ENCODE measurements at regions not wholly inside any gene's neighbourhood (a gene's known extent, or its start where the extent isn't known, plus 50 kb on each side); places are given as distances from the start of the nearest gene placed in this dataset.
"Not testable (repeated sequence)": the region's sequence is repeated elsewhere in the genome, so short reads cannot be mapped to it uniquely, and the experiment has no call there.

DNA sequence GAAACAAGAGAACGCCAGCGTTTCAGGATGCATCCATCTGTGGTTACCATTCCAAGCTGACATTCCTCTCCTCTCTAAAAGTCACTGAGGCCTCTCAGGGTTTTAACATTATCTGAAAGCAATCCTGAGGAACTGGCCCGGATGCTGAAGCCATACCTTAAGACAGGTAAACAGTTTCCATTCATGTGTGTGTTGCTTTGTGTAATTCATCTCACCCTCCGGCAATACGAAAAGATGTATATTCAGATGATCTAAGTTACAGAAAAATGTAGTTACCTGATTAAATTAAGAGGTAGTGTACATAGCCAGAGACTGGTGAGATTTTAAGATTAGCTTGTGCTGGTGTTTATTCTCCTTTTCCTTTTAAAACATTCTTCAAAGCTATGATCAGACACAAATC lies 68.4 kb upstream of the BACH2 start:
- H3K4me1 Mint-ChIP-seq (ENCODE audit: insufficient read depth, unreplicated experiment), result peaks cover 5% of the 10 kb centered on the region
- H3K9me3 Mint-ChIP-seq (ENCODE audit: unreplicated experiment), result no peaks in the 10 kb centered on the region
- H3K27ac Mint-ChIP-seq (ENCODE audit: low read depth, unreplicated experiment), result no peak overlapping the region
- intact Hi-C loops (cut with micrococcal nuclease), result no loop called here
- no peak for DNase-seq (ENCODE audit: unreplicated experiment)
- no peak overlapping the region for H3K4me3 Mint-ChIP-seq (ENCODE audit: unreplicated experiment)
- no peaks in the 10 kb centered on the region for H3K36me3 Mint-ChIP-seq (ENCODE audit: insufficient read depth, unreplicated experiment)
- no peak for TF ChIP-seq CTCF (IDR thresholded peaks at IDR 0.05; ENCODE audit: unreplicated experiment)
- CTCF ChIA-PET, result no interaction called here
- POLR2A ChIA-PET, result no interaction called here
- no peaks in the 10 kb centered on the region for H3K27me3 Mint-ChIP-seq (ENCODE audit: insufficient read depth, unreplicated experiment)
- no TSS peak for BruUV-seq (replicated peaks)

DNA sequence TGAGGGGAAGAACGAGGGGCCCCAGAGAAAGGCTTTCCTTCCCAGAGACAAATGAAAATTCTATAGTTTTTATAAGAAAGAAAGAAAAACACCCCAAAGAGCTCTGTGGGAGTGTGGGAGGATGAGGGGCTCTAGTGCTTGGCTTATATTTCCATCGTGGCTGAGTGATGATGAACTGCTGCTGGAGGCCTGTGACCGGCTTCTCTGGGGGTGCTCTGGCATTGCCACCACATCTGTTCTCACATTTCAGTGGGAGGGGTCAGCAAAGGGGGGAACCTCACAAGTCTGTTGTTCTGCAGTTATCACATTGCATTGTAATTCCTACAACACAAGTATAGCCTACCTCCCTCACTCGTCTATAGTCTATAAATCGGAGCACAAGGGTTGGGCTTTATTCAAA lies 67.6 kb upstream of the BACH2 start:
- Mint-ChIP-seq H3K9me3 (ENCODE audit: unreplicated experiment) (no peaks in the 10 kb centered on the region), H3K27me3 (ENCODE audit: insufficient read depth, unreplicated experiment) (no peaks in the 10 kb centered on the region), H3K36me3 (ENCODE audit: insufficient read depth, unreplicated experiment) (no peaks in the 10 kb centered on the region), H3K27ac (ENCODE audit: low read depth, unreplicated experiment) (no peak overlapping the region), H3K4me1 (ENCODE audit: insufficient read depth, unreplicated experiment) (peaks cover 5% of the 10 kb centered on the region), H3K4me3 (ENCODE audit: unreplicated experiment) (no peak overlapping the region)
- ChIA-PET POLR2A (no interaction called here), CTCF (no interaction called here)
- no TSS peak for BruUV-seq (replicated peaks)
- no peak for TF ChIP-seq CTCF (IDR thresholded peaks at IDR 0.05; ENCODE audit: unreplicated experiment)
- intact Hi-C loops (cut with micrococcal nuclease), result no loop called here
- no peak for DNase-seq (ENCODE audit: unreplicated experiment)

- H3K27me3 Mint-ChIP-seq (ENCODE audit: insufficient read depth, unreplicated experiment), result no peaks in the 10 kb centered on the region
- intact Hi-C loops (cut with micrococcal nuclease), result no loop called here
- no peak overlapping the region for H3K4me3 Mint-ChIP-seq (ENCODE audit: unreplicated experiment)
- H3K4me1 Mint-ChIP-seq (ENCODE audit: insufficient read depth, unreplicated experiment), result no peaks in the 10 kb centered on the region
- CTCF ChIA-PET, result interaction anchor here (0.7 to 1.0 kb wide), 2 partner anchors 31 to 144 kb away, joined by 3 to 4 read pairs; no protein-coding TSS in a partner anchor
- H3K27ac Mint-ChIP-seq (ENCODE audit: low read depth, unreplicated experiment), result no peak overlapping the region
- no peak for TF ChIP-seq CTCF (IDR thresholded peaks at IDR 0.05; ENCODE audit: unreplicated experiment)
- no peak for DNase-seq (ENCODE audit: unreplicated experiment)
- BruUV-seq (replicated peaks), result no TSS peak
- no peaks in the 10 kb centered on the region for H3K36me3 Mint-ChIP-seq (ENCODE audit: insufficient read depth, unreplicated experiment)
- POLR2A ChIA-PET, result interaction anchor here (0.6 to 1.0 kb wide), 2 partner anchors 46 to 949 kb away, joined by 3 read pairs; no protein-coding TSS in a partner anchor
- no peaks in the 10 kb centered on the region for H3K9me3 Mint-ChIP-seq (ENCODE audit: unreplicated experiment)
Measured at GRCh38 chr6:90362318-90362717, 65.7 kb upstream of the BACH2 start.

DNA sequence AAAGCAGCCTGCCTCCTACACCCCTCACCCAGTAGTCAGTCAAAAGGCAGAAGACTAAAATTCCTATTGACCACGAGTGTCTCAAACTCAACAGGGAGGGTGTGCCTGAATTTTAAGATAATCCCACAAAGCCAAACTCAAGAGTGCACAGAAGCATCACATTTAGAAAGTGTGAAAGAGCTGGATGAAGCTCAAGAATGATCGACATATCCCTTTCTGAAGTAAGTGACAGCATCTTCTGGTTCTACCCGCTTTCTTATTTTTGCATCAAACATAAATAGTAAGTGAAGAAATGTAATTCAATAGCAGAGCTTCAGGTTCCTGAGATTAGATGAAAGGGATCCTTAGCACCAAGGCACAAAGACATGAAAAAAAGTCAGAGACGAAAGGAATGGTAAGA lies 64.5 kb upstream of the BACH2 start:
- Mint-ChIP-seq H3K4me1 (ENCODE audit: insufficient read depth, unreplicated experiment) (no peaks in the 10 kb centered on the region), H3K27ac (ENCODE audit: low read depth, unreplicated experiment) (no peak overlapping the region), H3K4me3 (ENCODE audit: unreplicated experiment) (no peak overlapping the region), H3K9me3 (ENCODE audit: unreplicated experiment) (no peaks in the 10 kb centered on the region), H3K27me3 (ENCODE audit: insufficient read depth, unreplicated experiment) (no peaks in the 10 kb centered on the region), H3K36me3 (ENCODE audit: insufficient read depth, unreplicated experiment) (no peaks in the 10 kb centered on the region)
- no peak for DNase-seq (ENCODE audit: unreplicated experiment)
- no peak for TF ChIP-seq CTCF (IDR thresholded peaks at IDR 0.05; ENCODE audit: unreplicated experiment)
- no TSS peak for BruUV-seq (replicated peaks)
- POLR2A ChIA-PET, result interaction anchor here (0.9 kb wide), 2 partner anchors 9 to 38 kb away, joined by 3 to 4 read pairs; no protein-coding TSS in a partner anchor
- CTCF ChIA-PET, result interaction anchor here (0.6 to 1.9 kb wide), 6 partner anchors 19 to 420 kb away, joined by 3 to 6 read pairs (median 4); no protein-coding TSS in a partner anchor
- intact Hi-C loops (cut with micrococcal nuclease), result no loop called here

DNA sequence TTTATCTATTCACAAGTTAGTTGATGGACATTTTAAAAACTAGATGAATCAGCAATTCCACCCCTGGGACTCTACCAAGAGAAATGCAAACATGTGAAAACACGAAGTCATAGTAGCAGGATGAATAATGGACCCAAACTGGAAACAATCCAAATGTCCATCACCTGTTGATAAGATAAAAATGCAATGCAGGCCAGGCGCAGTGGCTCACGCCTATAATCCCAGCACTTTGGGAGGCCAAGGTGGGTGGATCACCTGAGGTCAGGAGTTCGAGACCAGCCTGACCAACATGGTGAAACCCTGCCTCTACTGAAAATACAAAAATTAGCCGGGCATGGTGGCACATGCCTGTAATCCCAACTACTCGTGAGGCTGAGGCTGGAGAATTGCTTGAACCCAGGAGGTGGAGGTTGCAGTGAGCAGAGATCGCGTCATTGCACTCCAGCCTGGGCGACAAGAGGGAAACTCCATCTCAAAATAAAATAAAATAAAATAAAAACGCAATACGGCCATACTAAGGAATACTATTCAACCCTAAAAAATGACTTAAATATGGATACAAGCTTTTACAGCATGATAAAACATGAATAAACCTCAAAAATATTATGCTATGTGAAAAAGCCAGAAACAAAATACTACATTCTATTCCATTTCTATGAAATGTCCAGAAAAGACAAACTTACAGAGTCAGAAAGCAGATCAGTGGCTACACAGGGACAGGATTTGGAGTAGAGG lies 61.6 kb upstream of the BACH2 start:
- H3K4me3 Mint-ChIP-seq (ENCODE audit: unreplicated experiment); H3K9me3 Mint-ChIP-seq (ENCODE audit: unreplicated experiment); H3K27ac Mint-ChIP-seq (ENCODE audit: low read depth, unreplicated experiment); CTCF ChIA-PET; intact Hi-C loops (cut with micrococcal nuclease); H3K27me3 Mint-ChIP-seq (ENCODE audit: insufficient read depth, unreplicated experiment); BruUV-seq (replicated peaks); H3K4me1 Mint-ChIP-seq (ENCODE audit: insufficient read depth, unreplicated experiment); H3K36me3 Mint-ChIP-seq (ENCODE audit: insufficient read depth, unreplicated experiment): not testable (repeated sequence)
- POLR2A ChIA-PET, result interaction anchor here (0.9 kb wide), 1 partner anchor 10 kb away, joined by 4 read pairs; no protein-coding TSS in a partner anchor
- peak; percentile 58 for DNase-seq (ENCODE audit: unreplicated experiment)

All from MCF 10A (cell line).